OCI-LY7 (cell line): ENCODE measurements at regions not wholly inside any gene's neighbourhood (a gene's known extent, or its start where the extent isn't known, plus 50 kb on each side); places are given as distances from the start of the nearest gene placed in this dataset.

Experiments used
- BruUV-seq: library from RNA; stranded (reverse); fragments of 400-500 nt; replicated peaks from 2 replicates; lab custom pipeline; 2021; lab: Mats Ljungman, UMichigan
- CTCF ChIA-PET: fragments of 300-600 bp; sonication (Branson Sonifier 250); formaldehyde crosslinking; loops from one replicate; lab custom pipeline; 2022; ENCODE audit warnings: antibody characterized with exemption; ENCODE audit not compliant: unreplicated experiment; lab: Charles Lee
- POLR2A ChIA-PET: fragments of 300-600 bp; sonication (Branson Sonifier 250); formaldehyde crosslinking; loops from one replicate; lab custom pipeline; 2022; ENCODE audit warnings: antibody characterized with exemption; lab: Charles Lee
- DNase-seq: peaks from one replicate; pipeline ENCODE4 v3.0.0-alpha.2; 2015; ENCODE audit warnings: low spot score
- H2AFZ ChIP-seq: fragments of 200-600 bp; sonication (generic), shearing (Covaris generic); 2 replicates; pipeline ENCODE4 v1.6.1; 2014; ENCODE audit warnings: mild to moderate bottlenecking, antibody characterized with exemption, low read length, moderate library complexity
- H3K27ac ChIP-seq: fragments of 200-600 bp; sonication (generic); 2 replicates; pipeline ENCODE4 v1.5.1; 2014; ENCODE audit warnings: mixed run types, low read depth, mild to moderate bottlenecking, moderate library complexity, low read length, inconsistent platforms; ENCODE audit not compliant: poor library complexity, severe bottlenecking
- H3K36me3 ChIP-seq: fragments of 200-600 bp; sonication (generic); 2 replicates; pipeline ENCODE4 v1.6.1; 2014; ENCODE audit warnings: mild to moderate bottlenecking, antibody characterized with exemption, low read length, moderate library complexity, mixed read lengths; ENCODE audit not compliant: insufficient read depth
- H3K4me1 ChIP-seq: fragments of 200-600 bp; sonication (generic); 2 replicates; pipeline ENCODE4 v1.5.1; 2014; ENCODE audit warnings: mild to moderate bottlenecking, low read length; ENCODE audit not compliant: insufficient read depth, poor library complexity, severe bottlenecking
- H3K4me2 ChIP-seq: fragments of 200-600 bp; sonication (generic); 2 replicates; pipeline ENCODE4 v1.6.1; 2014; ENCODE audit warnings: mild to moderate bottlenecking, low read length
- H3K4me3 ChIP-seq: fragments of 200-600 bp; sonication (generic); 2 replicates; pipeline ENCODE4 v1.5.1; 2014; ENCODE audit warnings: mild to moderate bottlenecking, low read depth, low read length; ENCODE audit not compliant: poor library complexity, severe bottlenecking
- H3K79me2 ChIP-seq: fragments of 200-600 bp; sonication (generic); 2 replicates; pipeline ENCODE4 v1.6.1; 2016; ENCODE audit warnings: low read depth, mild to moderate bottlenecking, low read length, moderate library complexity, mixed read lengths; ENCODE audit not compliant: insufficient read depth
- H3K9me2 ChIP-seq: fragments of 200-600 bp; sonication (generic); 2 replicates; pipeline ENCODE4 v1.6.1; 2016; ENCODE audit warnings: mild to moderate bottlenecking, low read length, mixed read lengths; ENCODE audit not compliant: insufficient read depth
- H3K9me3 ChIP-seq: fragments of 200-600 bp; sonication (generic); 2 replicates; pipeline ENCODE4 v1.6.1; 2014; ENCODE audit warnings: mild to moderate bottlenecking, mixed run types, low read length, mixed read lengths
- H4K20me1 ChIP-seq: fragments of 200-600 bp; sonication (generic); 2 replicates; pipeline ENCODE4 v1.6.1; 2014; ENCODE audit warnings: mild to moderate bottlenecking, antibody characterized with exemption, low read length, moderate library complexity, mixed read lengths; ENCODE audit not compliant: insufficient read depth
- EZH2phosphoT487 ChIP-seq: fragments of 200-600 bp; sonication (generic); IDR thresholded peaks from 2 replicates; pipeline ENCODE4 v1.6.1; 2018; ENCODE audit warnings: low read depth, borderline replicate concordance, mild to moderate bottlenecking, mixed run types, antibody characterized with exemption, low read length, moderate library complexity, mixed read lengths
- intact Hi-C: fragments of 100-400 bp; cut with micrococcal nuclease; formaldehyde crosslinking; loops from one replicate; pipeline ENCODE4 v1.10.0; 2022; ENCODE audit not compliant: unreplicated experiment
- TF ChIP-seq, protein P1 (sequence below): fragments of 200-600 bp; sonication (generic); conservative IDR thresholded peaks from 2 replicates; pipeline ENCODE4 v1.5.1; 2014; ENCODE audit warnings: mild to moderate bottlenecking, antibody characterized with exemption, low read length, moderate library complexity, mixed read lengths

DNA sequence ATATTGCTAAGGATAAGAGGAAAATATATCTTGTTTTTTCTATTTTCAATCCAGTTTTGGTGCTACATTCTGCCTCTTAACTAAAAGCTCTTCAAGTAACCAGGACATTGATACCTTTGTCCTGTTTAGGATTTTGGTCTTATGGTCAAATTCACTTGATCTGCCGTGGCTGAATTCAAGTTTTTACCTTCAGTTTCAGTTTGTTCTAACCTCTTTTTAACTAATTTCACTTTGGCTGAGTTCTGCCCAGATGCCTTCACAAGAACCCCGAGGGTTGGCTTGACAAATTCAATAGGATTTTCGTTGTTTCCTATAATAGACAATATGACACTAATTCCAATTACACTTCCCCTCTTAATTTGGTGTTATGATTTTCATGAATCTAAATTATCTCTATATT lies 84.5 kb upstream of the C1orf21 start:
- Histone ChIP-seq H3K9me2 (no peaks in the 10 kb centered on the region), H3K79me2 (no peaks in the 10 kb centered on the region), H4K20me1 (no peaks in the 10 kb centered on the region), H3K36me3 (no peaks in the 10 kb centered on the region), H3K4me3 (no peak overlapping the region), H3K27ac (no peak overlapping the region), H3K9me3 (no peaks in the 10 kb centered on the region), H3K4me2 (no peak overlapping the region), H2AFZ (no peak overlapping the region), H3K4me1 (no peaks in the 10 kb centered on the region)
- TF ChIP-seq EZH2phosphoT487: no peak
- TF ChIP-seq, protein P1, sequence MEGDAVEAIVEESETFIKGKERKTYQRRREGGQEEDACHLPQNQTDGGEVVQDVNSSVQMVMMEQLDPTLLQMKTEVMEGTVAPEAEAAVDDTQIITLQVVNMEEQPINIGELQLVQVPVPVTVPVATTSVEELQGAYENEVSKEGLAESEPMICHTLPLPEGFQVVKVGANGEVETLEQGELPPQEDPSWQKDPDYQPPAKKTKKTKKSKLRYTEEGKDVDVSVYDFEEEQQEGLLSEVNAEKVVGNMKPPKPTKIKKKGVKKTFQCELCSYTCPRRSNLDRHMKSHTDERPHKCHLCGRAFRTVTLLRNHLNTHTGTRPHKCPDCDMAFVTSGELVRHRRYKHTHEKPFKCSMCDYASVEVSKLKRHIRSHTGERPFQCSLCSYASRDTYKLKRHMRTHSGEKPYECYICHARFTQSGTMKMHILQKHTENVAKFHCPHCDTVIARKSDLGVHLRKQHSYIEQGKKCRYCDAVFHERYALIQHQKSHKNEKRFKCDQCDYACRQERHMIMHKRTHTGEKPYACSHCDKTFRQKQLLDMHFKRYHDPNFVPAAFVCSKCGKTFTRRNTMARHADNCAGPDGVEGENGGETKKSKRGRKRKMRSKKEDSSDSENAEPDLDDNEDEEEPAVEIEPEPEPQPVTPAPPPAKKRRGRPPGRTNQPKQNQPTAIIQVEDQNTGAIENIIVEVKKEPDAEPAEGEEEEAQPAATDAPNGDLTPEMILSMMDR: no peak
- ChIA-PET POLR2A (no interaction called here), CTCF (no interaction called here)
- intact Hi-C loops: no loop called here
- DNase-seq: no peak
- BruUV-seq: no TSS peak

DNA sequence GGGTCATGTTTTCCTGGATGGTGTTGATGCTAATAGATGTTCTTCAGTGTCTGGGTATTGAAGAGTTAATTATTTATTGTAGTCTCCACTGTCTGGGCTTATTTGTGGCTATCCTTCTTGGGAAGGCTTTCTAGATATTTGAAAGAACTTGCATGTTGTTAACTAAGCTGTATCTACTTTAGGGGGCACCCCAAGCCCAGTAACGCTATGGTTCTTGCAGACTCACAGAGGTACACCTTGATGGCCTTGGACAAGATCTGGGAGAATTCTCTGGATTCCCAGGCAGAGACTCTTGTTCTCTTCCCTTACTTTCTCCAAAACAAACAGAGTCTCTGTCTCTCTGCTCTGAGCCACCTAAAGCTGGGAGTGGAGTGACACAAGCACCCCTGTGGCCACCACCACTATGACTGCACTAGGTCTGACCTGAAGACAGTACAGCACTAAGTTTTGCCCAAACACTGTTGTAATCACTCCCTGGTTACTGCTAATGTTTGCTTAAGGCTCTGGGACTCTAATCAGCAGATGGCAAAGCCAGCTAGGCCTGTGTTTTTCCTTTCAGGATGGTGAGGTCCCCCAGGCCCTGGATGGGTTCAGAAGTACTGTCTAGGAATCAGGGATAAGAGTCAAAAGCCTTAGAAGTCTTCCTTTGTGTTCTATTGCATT lies 76.5 kb upstream of the C1orf21 start:
- intact Hi-C loops: no loop called here
- POLR2A ChIA-PET: no interaction called here
- Histone ChIP-seq H3K9me2 (no peaks in the 10 kb centered on the region), H3K36me3 (no peaks in the 10 kb centered on the region), H3K79me2 (no peaks in the 10 kb centered on the region), H3K4me1 (no peaks in the 10 kb centered on the region), H3K27ac (no peak overlapping the region), H3K4me2 (no peak overlapping the region), H4K20me1 (no peaks in the 10 kb centered on the region), H2AFZ (no peak overlapping the region), H3K9me3 (no peaks in the 10 kb centered on the region), H3K4me3 (no peak overlapping the region)
- DNase-seq: no peak
- TF ChIP-seq, protein P1: no peak
- no peak for TF ChIP-seq EZH2phosphoT487
- CTCF ChIA-PET: no interaction called here
- no TSS peak for BruUV-seq

DNA sequence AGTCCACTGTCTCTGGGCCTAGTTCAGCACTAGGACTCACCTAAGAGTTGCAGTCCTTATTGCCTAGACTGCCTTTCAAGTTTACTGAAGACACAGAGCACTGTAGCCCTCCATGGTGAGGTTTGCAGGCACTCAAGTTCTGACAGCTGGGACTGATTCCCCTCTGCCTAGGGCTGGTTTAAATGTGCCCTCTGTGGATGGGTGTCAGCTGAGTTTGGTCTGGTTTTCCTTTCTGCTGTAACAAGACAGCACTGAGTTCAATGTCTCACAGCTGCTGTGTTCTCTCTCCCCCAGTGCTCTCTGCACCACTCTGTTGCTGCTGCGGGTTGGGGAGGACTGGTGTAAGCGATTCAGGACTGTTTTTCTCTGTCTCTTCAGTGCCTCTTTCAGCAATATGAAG lies 75.2 kb upstream of the C1orf21 start:
- no peaks in the 10 kb centered on the region for H3K79me2 ChIP-seq
- no peaks in the 10 kb centered on the region for H3K36me3 ChIP-seq
- no TSS peak for BruUV-seq
- H2AFZ ChIP-seq: no peak overlapping the region
- no peaks in the 10 kb centered on the region for H3K4me1 ChIP-seq
- no peaks in the 10 kb centered on the region for H4K20me1 ChIP-seq
- no peak overlapping the region for H3K4me2 ChIP-seq
- H3K27ac ChIP-seq: no peak overlapping the region
- no peaks in the 10 kb centered on the region for H3K9me3 ChIP-seq
- no peak for TF ChIP-seq EZH2phosphoT487
- TF ChIP-seq, protein P1: no peak
- H3K9me2 ChIP-seq: no peaks in the 10 kb centered on the region
- H3K4me3 ChIP-seq: no peak overlapping the region
- intact Hi-C loops: no loop called here
- CTCF ChIA-PET: no interaction called here
- DNase-seq: no peak
- POLR2A ChIA-PET: no interaction called here
